CD4-positive, alpha-beta T cell treated with Interleukin-10 for 1 hour (primary cell): ENCODE measurements at regions not wholly inside any gene's neighbourhood (a gene's known extent, or its start where the extent isn't known, plus 50 kb on each side); places are given as distances from the start of the nearest gene placed in this dataset.

Experiments
- DNase-seq: peaks from one replicate; pipeline ENCODE4 v3.0.0-alpha.2; 2020

DNA sequence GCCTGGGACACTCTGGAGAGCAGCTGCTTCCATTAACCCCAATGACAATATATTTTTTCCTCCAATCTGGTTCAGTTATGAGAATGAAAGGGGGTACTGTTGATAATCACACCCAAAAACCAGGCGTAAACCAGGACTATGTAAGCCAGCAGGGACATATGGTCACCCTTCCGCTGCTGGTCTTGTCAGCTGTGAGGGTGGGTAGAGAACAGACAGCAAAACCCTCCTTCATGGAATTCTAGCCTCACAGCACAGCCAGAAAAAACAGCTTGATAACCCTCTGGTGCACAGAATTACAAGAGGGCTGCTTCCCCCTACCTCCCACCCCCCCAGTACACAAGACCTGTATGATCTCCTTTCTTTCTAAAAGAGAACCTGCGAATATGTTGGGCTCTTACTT is 368.8 kb upstream of the ZMIZ1 start:
- DNase-seq, result no peak

DNA sequence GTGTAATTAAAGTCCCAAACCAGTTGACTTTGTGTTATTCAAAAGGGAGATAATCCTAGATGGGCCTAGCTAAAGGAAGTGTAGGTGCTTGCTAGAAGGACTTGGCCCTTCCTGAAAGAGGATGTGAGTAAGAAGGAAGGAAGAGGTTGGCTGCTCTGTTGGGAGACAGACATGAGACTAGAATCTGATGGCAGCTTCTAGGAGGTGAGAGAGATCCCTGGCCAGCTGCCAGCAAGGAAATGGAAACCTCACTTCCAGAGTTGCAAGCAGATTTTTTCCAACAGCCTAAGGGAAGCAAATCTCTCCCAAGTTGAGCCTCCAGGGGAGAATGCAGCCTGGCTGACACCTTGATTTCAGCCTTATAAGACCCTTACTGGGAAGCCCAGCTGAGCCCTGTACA is 368.4 kb upstream of the ZMIZ1 start:
- DNase-seq, result no peak

DNA sequence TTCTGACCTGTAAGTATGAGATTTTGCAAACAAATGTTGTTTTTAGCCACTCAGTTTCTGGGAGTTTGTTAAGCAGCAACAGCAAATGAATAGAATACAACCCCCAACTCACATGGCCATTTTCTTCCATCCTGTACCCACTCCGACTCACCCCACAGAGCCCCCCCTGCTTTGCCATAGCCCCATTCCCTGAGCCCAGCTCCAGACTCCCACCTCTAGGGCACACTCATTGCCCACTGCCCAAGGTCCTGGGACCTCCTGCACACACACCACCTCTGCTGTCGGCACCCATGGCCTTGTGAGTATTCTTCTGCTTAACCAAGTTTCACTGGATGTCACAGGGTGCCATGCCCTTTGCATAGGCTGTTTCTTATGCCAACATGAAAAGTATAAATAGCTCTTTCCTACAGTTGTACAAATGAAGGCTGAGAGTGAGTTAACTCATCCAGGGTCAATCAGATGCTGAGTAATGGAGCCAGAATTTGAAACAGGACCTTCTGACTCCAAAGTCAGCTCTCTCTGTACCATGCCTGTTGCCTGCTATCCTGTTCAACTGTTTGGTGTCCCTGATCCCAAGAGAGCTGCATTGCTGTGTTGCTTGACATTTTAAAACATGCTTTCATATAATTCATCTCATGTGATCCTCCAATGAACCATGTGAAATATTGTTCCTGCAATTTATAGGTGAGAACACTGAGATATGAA is 367.8 kb upstream of the ZMIZ1 start:
- DNase-seq, result no peak

DNA sequence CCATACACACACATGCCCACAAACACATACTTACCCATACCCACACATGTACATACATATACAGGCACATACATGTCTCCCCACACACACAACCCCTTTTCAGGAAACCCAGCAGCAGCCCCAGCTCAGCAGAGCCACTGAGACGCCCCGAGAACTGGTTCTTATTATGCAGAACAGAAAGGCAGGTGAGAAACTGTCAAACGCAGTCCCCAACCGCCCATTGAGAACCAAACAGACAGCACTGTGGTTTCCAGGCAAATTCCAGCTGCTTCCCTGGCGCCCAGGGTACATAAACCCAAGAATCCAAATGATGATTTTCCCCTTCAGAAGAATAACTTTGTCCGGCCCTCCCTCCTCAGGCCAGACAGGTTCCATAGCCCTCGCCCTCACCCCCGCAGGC is 366.6 kb upstream of the ZMIZ1 start:
- DNase-seq, result no peak

DNA sequence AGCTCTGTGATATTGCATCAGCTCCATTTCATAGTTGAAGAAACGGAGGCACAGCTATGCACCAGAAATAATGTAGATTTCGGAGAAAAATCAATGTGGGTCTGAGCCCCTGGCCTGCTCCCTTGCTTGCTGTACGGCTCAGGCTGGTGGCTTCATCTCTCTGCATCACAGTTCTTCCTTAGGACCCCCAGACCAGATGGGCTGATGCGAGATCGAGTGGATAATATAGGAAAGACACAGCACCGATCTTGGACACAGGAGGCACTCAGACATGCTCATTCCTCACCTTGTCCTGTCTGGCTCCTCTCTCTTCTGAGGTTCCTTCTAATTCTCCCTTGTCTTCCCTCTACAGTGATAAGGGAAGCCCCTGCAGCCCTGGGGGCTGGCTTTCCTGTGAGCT is 365.9 kb upstream of the ZMIZ1 start:
- no peak for DNase-seq

DNA sequence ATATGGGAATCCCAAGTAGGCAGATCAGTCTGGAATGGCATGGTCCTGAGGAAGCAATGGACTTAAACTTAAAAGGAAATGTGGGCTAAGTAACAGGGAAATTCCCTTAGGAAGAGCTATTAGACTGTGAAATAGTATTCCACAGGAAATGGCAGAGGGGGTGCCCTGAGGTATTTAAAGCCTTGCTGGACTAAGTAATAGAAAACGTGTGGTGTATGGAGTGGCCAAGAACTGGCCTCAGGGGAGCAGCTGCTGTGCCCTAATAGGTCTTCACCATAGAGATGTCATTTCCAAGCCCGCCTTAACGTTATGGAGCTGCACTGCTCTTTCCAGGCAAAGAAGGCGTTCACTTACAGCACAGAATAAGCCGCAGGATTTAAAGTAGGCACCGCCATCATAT is 365.2 kb upstream of the ZMIZ1 start:
- no peak for DNase-seq

DNA sequence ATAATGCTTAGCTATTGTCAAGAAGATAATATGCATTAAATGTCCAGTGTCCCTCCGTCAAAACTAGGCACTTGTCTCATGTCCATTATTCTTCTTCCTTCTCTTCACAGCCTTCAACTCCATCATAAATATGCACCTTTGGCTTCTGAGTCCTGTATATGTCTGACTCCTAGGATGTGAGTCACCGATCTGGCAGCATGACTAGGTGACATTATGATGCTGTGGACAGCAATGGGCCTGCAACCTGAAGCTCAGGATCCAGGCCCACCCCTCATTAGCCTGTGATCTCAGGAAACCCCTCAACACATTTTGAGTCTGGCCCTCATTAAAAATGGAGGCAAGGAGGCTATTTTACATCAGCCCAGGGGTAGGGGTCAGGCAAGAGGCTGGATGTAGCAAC is 362.5 kb upstream of the ZMIZ1 start:
- no peak for DNase-seq

DNA sequence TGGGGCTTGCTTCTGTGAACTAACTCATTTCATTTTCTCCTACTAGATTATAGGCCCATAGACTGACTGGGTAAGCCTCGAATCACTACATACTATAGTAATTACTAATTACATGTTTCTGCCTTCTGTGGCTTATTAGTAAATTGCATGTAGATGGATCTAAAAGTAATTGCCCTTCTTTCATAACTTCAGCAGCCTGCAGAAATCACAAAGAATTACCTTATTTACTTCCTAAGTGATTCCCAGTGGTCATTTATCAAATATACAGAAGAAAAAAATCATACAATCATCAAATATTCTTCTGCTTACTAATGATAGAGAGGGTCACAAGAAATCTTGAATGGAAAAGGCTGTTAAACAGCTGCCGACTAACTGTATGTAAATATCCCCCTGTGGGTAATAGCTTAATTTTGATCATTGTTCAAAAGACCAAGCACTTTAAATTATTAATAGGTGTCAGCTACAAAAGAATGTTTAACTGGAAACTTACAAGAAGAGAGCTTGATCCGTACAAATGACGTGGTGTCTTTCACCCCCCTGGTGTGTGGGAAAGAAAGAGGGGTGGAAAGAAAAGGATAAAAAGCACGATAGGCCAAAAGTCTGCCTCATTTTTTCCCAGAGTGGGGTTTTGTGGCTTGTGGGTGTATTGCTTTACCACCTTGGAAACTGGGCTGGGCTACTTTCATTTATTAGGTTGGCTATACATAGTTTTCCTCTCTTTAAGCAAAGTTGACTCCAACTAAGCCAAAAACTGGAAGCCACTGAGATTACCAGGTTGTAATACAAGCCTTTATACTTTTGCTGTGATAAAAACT is 361.8 kb upstream of the ZMIZ1 start:
- no peak for DNase-seq

DNA sequence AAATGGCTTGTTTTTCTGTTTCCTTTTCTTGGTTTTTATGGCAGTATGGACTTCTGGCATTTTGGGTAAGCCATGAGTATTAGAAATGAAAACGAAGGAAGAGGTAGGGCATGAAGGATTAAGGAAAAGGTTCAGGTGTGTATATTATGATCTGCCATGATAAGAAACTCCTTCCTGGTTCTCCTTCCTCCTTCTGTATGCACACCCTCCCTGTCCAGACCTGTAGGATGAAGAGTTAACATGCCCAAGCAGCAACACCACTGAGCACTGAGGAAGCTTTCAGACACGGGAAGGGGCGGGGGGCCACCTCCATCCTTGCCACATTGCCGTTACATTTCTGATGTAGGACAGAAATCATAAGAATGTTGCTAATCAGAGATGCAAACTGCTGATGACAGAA is 361.0 kb upstream of the ZMIZ1 start:
- DNase-seq, result no peak

DNA sequence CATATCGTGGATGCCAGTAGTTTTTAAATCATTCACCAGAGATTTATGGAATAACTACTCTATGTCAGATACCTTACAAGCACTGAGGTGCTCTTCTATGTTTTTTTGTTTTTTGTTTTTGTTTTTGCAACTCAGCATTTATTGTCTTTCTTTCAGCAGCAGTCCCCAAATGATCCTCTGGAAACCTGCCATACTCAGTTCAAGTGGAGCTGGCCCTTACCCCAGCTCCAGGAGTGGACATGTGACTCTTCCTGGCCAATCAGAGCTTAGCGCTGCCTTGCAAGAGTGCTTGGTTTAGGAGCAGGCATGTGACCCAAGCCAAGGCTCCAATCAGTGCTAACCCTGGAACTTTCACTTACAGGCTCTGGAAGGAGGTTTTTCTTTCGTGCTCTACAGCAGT is 356.6 kb upstream of the ZMIZ1 start:
- DNase-seq, result no peak

DNA sequence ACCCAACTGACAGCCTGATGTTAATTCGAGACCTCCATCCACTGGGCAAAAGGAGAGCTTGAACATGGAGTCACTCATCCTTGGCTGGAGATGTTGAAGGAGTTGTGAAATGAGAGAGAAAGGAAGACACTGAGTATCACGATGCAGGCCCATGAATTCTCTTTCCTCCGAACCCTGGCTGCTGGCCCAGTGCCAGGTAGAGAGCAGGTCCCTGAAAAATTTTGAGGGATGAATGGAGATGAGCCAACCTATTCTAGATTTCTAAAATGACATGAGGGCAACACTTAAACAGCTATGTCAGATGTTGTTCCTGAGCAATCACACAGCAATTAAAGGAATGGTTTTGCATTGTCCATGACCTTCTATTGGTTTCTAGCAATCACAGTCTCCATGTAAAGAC is 355.1 kb upstream of the ZMIZ1 start:
- DNase-seq, result no peak

DNA sequence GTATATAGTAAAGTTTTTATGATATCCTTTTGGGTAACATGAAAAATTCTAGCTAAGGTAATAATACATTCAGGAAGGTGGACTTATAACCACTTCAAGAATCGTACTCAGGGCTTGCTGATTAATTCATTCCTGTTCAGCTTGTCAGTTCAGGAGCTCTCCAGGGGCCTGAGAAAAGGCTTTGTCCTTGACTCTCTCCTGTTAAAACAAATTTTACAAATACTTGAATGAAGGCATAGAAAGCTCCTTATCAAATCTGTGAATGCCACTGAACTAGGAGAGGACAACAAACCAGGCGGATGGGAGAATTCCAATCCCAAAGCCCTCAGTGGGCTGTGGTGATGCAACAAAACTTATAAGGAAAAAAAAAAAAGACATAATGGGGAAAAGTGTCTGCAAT is 354.5 kb upstream of the ZMIZ1 start:
- DNase-seq, result no peak

DNA sequence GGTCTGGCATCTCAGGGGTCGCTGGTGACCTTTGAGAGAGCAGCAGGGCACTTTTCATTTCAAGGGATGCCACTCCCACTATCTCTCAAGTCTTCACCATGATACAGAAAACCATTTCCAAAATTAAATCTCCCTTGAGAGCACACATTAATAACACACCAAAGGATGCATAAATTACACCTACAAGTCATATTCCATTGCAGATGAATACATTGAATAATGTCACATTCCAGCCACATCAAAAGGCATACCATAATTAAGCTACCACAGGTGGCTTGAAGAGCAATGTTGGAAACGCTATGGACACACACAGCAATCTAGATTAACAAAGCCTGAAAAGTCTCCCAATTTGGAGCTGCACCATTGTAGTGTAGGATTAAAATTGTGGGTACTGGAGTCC is 353.3 kb upstream of the ZMIZ1 start:
- DNase-seq, result no peak

DNA sequence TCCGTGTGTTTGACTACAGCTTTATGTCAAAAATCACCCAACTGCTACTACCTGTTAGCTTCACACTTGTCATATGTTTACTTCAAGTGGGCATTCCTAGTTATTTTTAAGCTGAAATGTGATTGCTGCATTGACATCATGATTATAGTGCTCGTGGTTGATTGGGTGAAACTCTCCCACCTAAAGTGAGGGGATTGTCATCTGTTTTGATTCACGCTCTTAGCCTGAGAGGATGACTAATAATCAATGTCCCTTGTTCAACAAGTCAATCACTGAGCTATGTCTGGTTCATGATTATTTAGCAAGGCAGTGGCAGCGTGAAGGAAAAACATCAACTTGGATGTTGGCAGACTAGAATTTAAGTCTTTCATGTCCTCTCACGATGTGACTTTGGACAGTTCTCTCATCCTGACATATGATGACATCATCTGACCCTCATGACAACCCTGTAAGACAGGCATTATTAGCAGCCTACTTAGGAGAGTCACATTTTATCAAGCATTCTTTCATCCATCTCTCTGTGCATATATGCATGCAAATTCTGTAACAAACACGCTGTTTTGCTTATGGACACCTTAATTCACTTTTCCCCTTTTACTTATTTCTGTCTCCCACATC is 352.6 kb upstream of the ZMIZ1 start:
- DNase-seq, result no peak

DNA sequence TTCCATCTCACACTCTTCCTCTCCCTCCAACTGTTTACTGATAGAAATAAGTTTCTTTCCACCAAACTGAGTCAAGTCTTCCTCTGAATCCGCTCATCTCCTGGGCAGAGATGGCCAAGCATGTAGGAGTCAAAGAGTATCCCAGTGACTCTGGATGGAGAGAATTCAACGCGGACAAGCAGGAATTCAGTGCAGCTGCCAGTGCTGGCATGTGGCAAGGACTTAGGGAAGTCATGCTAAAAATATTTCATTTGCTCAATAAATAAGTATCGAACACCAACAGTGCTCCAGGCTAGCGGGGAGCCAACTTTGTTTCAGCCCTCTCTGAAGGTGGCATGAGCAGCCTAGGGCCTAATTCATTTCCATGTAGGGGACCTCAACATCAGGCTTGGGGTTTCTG is 351.6 kb upstream of the ZMIZ1 start:
- DNase-seq, result no peak

DNA sequence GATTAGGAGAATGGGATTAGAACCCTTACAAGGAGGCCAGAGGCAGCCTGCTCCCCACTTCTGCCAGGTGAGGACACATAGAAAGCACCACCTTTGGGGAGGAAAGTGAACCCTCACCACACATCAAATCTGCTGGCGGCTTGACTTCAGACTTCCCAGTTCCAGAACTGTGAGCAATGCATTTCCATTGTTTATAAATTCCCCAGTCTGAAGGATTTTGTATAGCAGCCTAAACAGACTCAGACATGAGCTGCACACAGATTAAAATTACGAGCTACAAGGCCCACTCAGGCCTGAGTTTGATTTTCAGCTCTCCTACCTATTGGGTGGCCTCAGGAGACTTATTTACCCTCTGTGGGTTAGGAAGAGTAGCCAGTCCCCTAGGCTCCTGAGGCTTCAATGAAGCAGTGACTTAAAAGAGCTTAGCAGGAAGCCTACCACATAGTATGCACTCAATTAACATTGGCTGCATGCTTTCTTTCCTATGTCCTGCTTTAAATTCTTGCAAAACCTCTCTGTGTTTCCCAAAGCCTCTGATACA is 350.7 kb upstream of the ZMIZ1 start:
- DNase-seq, result no peak

DNA sequence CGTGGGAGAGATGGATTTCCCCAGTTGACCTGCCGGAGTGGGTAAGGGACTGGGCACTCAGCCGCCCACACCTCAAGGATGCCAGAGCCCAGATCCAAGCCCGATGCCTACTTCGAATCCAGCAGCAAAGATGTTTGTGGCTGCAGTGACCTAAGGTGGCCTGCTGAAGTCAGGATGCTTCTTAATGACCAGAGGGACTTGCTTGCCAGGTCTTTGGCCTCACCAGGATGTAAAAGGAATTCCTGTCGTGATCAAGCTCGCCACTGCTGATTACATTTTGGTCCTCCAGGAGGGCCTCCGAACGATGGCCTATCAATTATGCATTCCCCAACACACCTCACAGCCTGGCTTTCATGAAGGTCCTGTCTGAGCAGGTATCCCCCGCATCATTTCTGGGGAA is 349.5 kb upstream of the ZMIZ1 start:
- no peak for DNase-seq

DNA sequence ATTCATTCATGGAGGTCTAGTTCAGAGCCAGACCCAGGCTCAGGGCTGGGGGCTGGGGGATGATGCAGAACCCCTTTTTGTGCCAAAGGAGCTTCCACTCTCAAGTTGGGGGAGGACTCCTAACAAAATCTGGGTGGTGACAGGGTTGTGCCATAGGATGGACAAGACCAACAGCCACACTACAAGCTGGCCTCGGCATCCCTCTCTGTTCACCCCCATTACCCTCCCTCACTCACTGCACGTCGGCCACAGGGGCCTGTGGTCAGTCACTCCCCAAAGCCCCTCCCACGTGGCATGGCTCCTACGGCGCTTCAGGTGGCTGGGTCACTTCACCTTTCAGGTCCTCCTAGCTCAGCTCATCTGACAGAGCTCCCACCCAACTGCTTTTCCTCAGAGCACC is 348.7 kb upstream of the ZMIZ1 start:
- no peak for DNase-seq

DNA sequence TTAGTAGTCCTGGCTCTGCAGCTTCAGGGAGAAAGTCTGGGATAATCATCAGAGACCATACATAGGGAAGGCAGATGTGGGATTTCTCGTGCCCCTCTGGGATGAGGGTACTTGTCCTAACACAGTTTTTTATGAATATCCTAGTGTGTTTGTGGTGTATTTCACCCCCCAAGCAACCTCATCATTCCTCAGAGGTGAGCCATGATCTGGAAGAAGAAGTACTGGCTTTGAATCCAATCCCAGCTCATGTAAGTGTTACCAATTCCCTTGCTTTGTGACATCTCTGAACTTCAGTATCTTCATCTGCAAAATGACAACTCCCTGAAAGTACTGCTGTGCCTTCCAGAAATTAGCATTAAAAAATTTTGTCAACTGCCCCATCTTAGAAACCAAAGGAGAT is 347.5 kb upstream of the ZMIZ1 start:
- no peak for DNase-seq

DNA sequence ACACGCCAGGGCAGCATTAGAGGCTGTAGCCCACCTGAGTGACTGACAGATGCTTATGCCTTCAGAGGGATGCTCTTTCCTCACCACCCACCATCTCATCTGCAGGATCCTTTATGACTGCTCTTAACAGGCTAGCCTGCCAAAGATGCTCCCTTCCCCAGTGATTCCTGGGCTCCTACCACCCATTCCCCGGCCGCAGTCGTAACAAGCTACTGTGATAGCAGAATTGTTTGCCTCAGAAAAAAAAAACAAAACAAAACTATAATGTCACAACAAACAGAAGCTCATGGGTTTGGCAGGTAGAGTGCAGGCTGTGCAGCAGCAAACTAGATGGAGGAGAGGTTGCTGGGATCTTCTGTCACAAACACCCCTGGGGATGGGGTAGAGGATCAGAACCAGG is 343.9 kb upstream of the ZMIZ1 start:
- no peak for DNase-seq

DNA sequence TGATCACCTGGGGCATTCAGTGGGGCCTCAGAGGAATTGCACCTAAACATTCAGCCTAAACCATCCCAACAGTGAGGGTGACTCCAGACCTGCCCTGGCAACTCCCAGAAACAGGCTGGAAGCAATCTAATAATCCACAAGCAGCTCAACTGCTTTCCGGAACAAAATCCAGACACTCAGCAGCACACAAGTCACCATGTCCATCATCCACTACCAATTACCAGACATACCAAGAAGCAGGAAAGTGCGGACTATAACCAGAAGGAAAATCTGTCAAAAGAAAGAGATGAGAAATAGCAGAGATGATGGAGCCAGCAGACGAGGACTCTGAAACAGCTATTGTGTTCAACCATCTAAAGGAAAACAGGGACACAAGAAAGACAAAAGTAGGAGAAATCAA is 342.6 kb upstream of the ZMIZ1 start:
- no peak for DNase-seq

DNA sequence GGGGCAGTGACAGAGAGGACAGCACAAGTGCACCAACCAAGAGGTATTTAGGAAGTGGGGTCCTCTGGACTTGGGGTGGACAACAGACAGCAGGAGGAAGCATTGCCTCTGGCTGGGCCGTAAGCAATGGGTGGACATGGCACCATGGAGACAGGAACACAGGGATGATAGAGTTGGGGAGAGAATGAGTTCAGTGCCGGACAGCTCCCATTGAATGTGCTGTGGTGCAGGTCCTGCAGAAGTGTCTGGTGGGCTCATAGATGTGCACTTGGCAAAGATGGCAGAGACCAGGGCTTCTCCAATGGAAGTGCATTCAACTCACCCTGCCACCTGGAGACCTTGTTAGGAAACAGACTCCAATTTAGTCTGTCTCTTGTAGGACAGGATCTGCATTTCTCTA is 341.5 kb upstream of the ZMIZ1 start:
- DNase-seq, result no peak

DNA sequence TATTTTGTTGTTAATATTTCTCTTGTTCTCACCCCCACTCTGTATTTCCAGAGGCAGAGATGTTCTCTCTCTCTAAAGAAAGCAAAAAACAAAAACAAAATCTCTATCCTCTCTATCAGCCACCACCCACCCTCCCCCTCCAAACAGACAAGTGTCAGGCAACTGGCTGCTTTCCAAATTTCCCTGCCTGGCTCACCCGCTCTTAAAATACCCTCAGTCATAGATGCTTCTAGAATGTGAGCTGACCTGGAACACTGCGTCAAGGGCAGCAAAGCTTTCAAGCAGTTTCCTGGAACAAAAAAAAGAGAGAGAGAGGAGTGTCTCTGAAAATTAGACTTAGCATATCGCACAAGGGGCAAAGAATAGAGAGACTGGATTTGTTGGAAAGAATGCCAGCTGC is 341.0 kb upstream of the ZMIZ1 start:
- no peak for DNase-seq

DNA sequence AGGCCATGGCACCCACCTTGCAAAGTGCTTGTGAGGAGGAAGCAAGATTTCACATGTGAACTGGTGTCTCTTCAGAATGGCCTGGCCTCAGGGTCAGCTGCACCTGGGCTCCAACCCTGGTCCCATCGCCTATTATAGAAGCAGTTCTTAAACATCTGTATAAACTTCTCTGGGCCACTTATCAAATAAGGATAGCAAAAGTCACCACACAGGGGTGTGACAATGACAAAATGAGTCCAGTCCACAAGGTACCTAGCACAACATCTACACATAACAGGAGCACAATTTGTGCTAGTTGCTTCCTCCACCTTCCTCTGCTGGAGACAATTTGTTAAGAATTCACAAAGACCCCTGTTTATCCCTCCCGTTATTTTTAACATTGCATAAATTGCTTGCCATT is 340.6 kb upstream of the ZMIZ1 start:
- no peak for DNase-seq
